HepG2 (cell line): ENCODE measurements at regions not wholly inside any gene's neighbourhood (a gene's known extent, or its start where the extent isn't known, plus 50 kb on each side); places are given as distances from the start of the nearest gene placed in this dataset.

Experiments used
- ATAC-seq: fragments of 200-7000 bp; cut with Tn5 transposase; 3 replicates; pipeline ENCODE4 v1.9.1; 2020; ENCODE audit warnings: mild to moderate bottlenecking, moderate library complexity
- BruUV-seq: library from RNA; stranded (reverse); fragments of 400-500 nt; replicated peaks from 2 replicates; lab custom pipeline; 2021; lab: Mats Ljungman, UMichigan
- CTCF ChIA-PET: fragments of 300-600 bp; formaldehyde crosslinking; extraction: SDS; loops from one replicate; lab custom pipeline; 2021; ENCODE audit warnings: low total read pairs, inconsistent platforms, low intra/inter-chr PET ratio; lab: Yijun Ruan, JAX
- POLR2A ChIA-PET: fragments of 350-600 bp; sonication (Branson Sonifier 250); formaldehyde crosslinking; loops from one replicate; lab custom pipeline; 2020; ENCODE audit warnings: antibody characterized with exemption, inconsistent platforms; lab: Yijun Ruan, JAX
- DNase-seq: peaks from one replicate; pipeline ENCODE4 v3.0.0-alpha.2; 2015; ENCODE audit warnings: low spot score
- FAIRE-seq: peaks from 3 replicates; lab custom pipeline; 2011; peaks lifted over from hg19 to GRCh38; lab: Jason Lieb, UNC
- H2AFZ ChIP-seq: one replicate; pipeline ENCODE4 v1.6.1; 2011; ENCODE audit warnings: low read length, inconsistent platforms
- H3K27ac ChIP-seq: fragments of 300-600 bp; 3 replicates; pipeline ENCODE4 v1.8.0; 2011; ENCODE audit warnings: mixed run types, mild to moderate bottlenecking, mixed read lengths, low read length, inconsistent platforms; ENCODE audit not compliant: insufficient read depth; ENCODE audit errors: extremely low read length
- H3K27me3 ChIP-seq, 2 experiments: fragments of 200-600 bp in 1 of 2; 2 replicates in 1 of 2; 3 replicates in 1 of 2; pipeline versions ENCODE4 v1.6.0 to v1.8.0; 2011; ENCODE audit warnings: low read length in 2 of 2, mild to moderate bottlenecking in 2 of 2, moderate library complexity in 2 of 2, inconsistent platforms in 1 of 2; ENCODE audit not compliant: insufficient read depth in 2 of 2, control insufficient read depth in 1 of 2
- H3K36me3 ChIP-seq, 2 experiments: fragments of 200-600 bp in 1 of 2; replicated peaks in 1 of 2; 2 replicates in 1 of 2; 3 replicates in 1 of 2; pipeline versions ENCODE4 v1.5.1 to v1.8.0; 2011; ENCODE audit warnings: low read length in 2 of 2, inconsistent platforms in 1 of 2; ENCODE audit not compliant: insufficient read depth in 2 of 2, control insufficient read depth in 1 of 2
- H3K4me1 ChIP-seq: 2 replicates; pipeline ENCODE4 v1.5.1; 2012; ENCODE audit warnings: low read length, inconsistent platforms; ENCODE audit not compliant: insufficient read depth
- H3K4me2 ChIP-seq: 2 replicates; pipeline ENCODE4 v1.6.0; 2011; ENCODE audit warnings: low read depth, low read length, inconsistent platforms
- H3K4me3 ChIP-seq, 3 experiments: fragments of 200-600 bp in 1 of 3; sonication (generic), shearing (Covaris generic) in 1 of 3; replicated peaks in 1 of 3; 2 replicates each; pipeline ENCODE4 v1.5.1; 2011 to 2016; ENCODE audit warnings: low read length in 3 of 3, inconsistent platforms in 2 of 3, low read depth in 2 of 3, mild to moderate bottlenecking in 2 of 3, control low read depth in 1 of 3, mixed read lengths in 1 of 3; ENCODE audit not compliant: insufficient read depth in 1 of 3
- H3K79me2 ChIP-seq: one replicate; pipeline ENCODE4 v1.6.1; 2011; ENCODE audit warnings: low read length, inconsistent platforms; ENCODE audit not compliant: insufficient read depth
- H3K9ac ChIP-seq: 2 replicates; pipeline ENCODE4 v1.6.0; 2011; ENCODE audit warnings: mild to moderate bottlenecking, low read depth, low read length, inconsistent platforms; ENCODE audit not compliant: insufficient read depth
- H3K9me3 ChIP-seq: 2 replicates; pipeline ENCODE4 v1.5.1; 2012; ENCODE audit warnings: mild to moderate bottlenecking, low read length
- H4K20me1 ChIP-seq: 2 replicates; pipeline ENCODE4 v1.6.0; 2011; ENCODE audit warnings: inconsistent platforms, mild to moderate bottlenecking, low read length, moderate library complexity; ENCODE audit not compliant: insufficient read depth
- ATF1 ChIP-seq: IDR thresholded peaks from 2 replicates; pipeline ENCODE4 v1.6.1; 2016; ENCODE audit warnings: mild to moderate bottlenecking, control low read depth
- DDIT3 ChIP-seq: sonication (generic); formaldehyde crosslinking; IDR thresholded peaks from 2 replicates; pipeline ENCODE4 v1.4.0; 2020; ENCODE audit warnings: mild to moderate bottlenecking, missing genetic modification reagents
- FOXP4 ChIP-seq: sonication (generic); formaldehyde crosslinking; IDR thresholded peaks from 2 replicates; pipeline ENCODE4 v1.4.0; 2020; ENCODE audit warnings: missing genetic modification reagents
- ISL2 ChIP-seq: sonication (generic); formaldehyde crosslinking; IDR thresholded peaks from 2 replicates; pipeline ENCODE4 v1.5.0; 2020; ENCODE audit warnings: missing genetic modification reagents
- ISX ChIP-seq: sonication (generic); formaldehyde crosslinking; conservative IDR thresholded peaks from 2 replicates; pipeline ENCODE4 v1.5.0; 2020; ENCODE audit warnings: missing genetic modification reagents
- JUND ChIP-seq: sonication (generic); formaldehyde crosslinking; IDR thresholded peaks from 2 replicates; pipeline ENCODE4 v1.8.0; 2022; ENCODE audit warnings: mild to moderate bottlenecking, missing genetic modification reagents
- MTA3 ChIP-seq: sonication (generic); formaldehyde crosslinking; IDR thresholded peaks from 2 replicates; pipeline ENCODE4 v1.4.0; 2020; ENCODE audit warnings: missing genetic modification reagents
- POGZ ChIP-seq: sonication (generic); formaldehyde crosslinking; IDR thresholded peaks from 2 replicates; pipeline ENCODE4 v1.4.0; 2020; ENCODE audit warnings: mild to moderate bottlenecking, missing genetic modification reagents
- PTBP1 ChIP-seq: fragments of 200-400 bp; formaldehyde crosslinking; IDR thresholded peaks from 2 replicates; pipeline ENCODE4 v1.6.1; 2018; ENCODE audit warnings: low read length, low read depth; ENCODE audit not compliant: poor library complexity, severe bottlenecking
- REST ChIP-seq, 2 experiments: IDR thresholded peaks; 2 replicates each; pipeline ENCODE4 v1.6.1; 2011 to 2012; ENCODE audit warnings: low read length in 2 of 2, borderline replicate concordance in 1 of 2, low read depth in 1 of 2, mild to moderate bottlenecking in 1 of 2, moderate library complexity in 1 of 2
- SUZ12 ChIP-seq: fragments of 150-350 bp; IDR thresholded peaks from 2 replicates; pipeline ENCODE4 v1.6.1; 2014; ENCODE audit warnings: low read depth, low read length
- ZBTB43 ChIP-seq: sonication (generic); formaldehyde crosslinking; conservative IDR thresholded peaks from 2 replicates; pipeline ENCODE4 v1.4.0; 2020; ENCODE audit warnings: missing genetic modification reagents
- ZFP36 ChIP-seq: fragments of 150-350 bp; IDR thresholded peaks from 2 replicates; pipeline ENCODE4 v1.6.1; 2018; ENCODE audit warnings: borderline replicate concordance, low read length, low read depth; ENCODE audit not compliant: partially characterized antibody
- ZMYM2 ChIP-seq: sonication (generic); formaldehyde crosslinking; IDR thresholded peaks from 2 replicates; pipeline ENCODE4 v1.8.0; 2022; ENCODE audit warnings: mild to moderate bottlenecking, missing genetic modification reagents
- ZNF17 ChIP-seq: sonication (generic); formaldehyde crosslinking; IDR thresholded peaks from 2 replicates; pipeline ENCODE4 v1.5.0; 2020; ENCODE audit warnings: mild to moderate bottlenecking, missing genetic modification reagents
- ZNF337 ChIP-seq: sonication (generic); formaldehyde crosslinking; IDR thresholded peaks from 2 replicates; pipeline ENCODE4 v1.5.1; 2020; ENCODE audit warnings: missing genetic modification reagents, low read depth, mild to moderate bottlenecking, borderline replicate concordance
- ZZZ3 ChIP-seq: sonication (generic); formaldehyde crosslinking; IDR thresholded peaks from 2 replicates; pipeline ENCODE4 v1.4.0; 2020; ENCODE audit warnings: missing genetic modification reagents, mild to moderate bottlenecking, borderline replicate concordance
- WGBS: methylation state at CpG from one replicate; pipeline ENCODE4 v1.1.6; 2017; ENCODE audit warnings: low lambda C conversion rate; 5-methylcytosine and 5-hydroxymethylcytosine counted together
- in situ Hi-C: cut with HindIII; loops from 2 replicates; pipeline ENCODE4 v1.10.0; 2017; ENCODE audit warnings: low pct_unique_long_range_greater_than_20kb; ENCODE audit not compliant: extremely low pct_ligation_motif_present
- intact Hi-C: fragments of 100-400 bp; cut with micrococcal nuclease; formaldehyde crosslinking; loops from one replicate; pipeline ENCODE4 v1.10.0; 2022; ENCODE audit not compliant: unreplicated experiment

- TF ChIP-seq ZMYM2 (CRISPR knock-in tag) (no peak), ZFP36 (no peak), JUND (CRISPR knock-in tag) (no peak), POGZ (no peak), SUZ12 (no peak), REST (IDR thresholded peaks at IDR 0.05; ENCODE audit: borderline replicate concordance in 1 of 2, low read depth in 1 of 2, low read length in 2 of 2) (no peak)
Observed at GRCh38 chr12:31846405-31846804, 112.8 kb upstream of the RESF1 start (continued).

GRCh38 chr12:31845613-31846322 lies 113.4 kb upstream of the RESF1 start:
- Histone ChIP-seq H3K4me2 (peak overlapping the region; percentile 31; the same call in 1 of the 2 replicates), H4K20me1 (no peaks in the 10 kb centered on the region), H3K9me3 (peaks cover 35% of the 10 kb centered on the region), H3K79me2 (no peaks in the 10 kb centered on the region), H3K27ac (no peak overlapping the region), H3K4me1 (peaks cover 22% of the 10 kb centered on the region), H3K36me3 (no peaks in the 10 kb centered on the region), H3K27me3 (no peaks in the 10 kb centered on the region), H2AFZ (no peak overlapping the region), H3K4me3 (no peak overlapping the region), H3K9ac (no peak overlapping the region)
- peak; percentile 87 for ATAC-seq
- WGBS: 8% methylated on average over 6 of the region's 6 CpGs
- DNase-seq: peak; percentile 77
- in situ Hi-C loops (no loop called here), intact Hi-C loops (no loop called here)
- ChIA-PET CTCF (no interaction called here), POLR2A (no interaction called here)
- FAIRE-seq: no peak
- no TSS peak for BruUV-seq
- TF ChIP-seq PTBP1 (no peak), ATF1 (no peak), DDIT3 (CRISPR knock-in tag) (no peak), ISL2 (CRISPR knock-in tag) (peak; percentile 94), FOXP4 (peak; percentile 78), ZZZ3 (CRISPR knock-in tag) (no peak), ISX (CRISPR knock-in tag) (no peak), ZNF337 (CRISPR knock-in tag) (no peak), ZNF17 (CRISPR knock-in tag) (no peak), MTA3 (CRISPR knock-in tag) (no peak), ZBTB43 (CRISPR knock-in tag) (peak; percentile 52; the same call in 1 of the 2 replicates)
